ENCODE measurements at regions not wholly inside any gene's neighbourhood (a gene's known extent, or its start where the extent isn't known, plus 50 kb on each side); places are given as distances from the start of the nearest gene placed in this dataset.
"Not testable (repeated sequence)": the region's sequence is repeated elsewhere in the genome, so short reads cannot be mapped to it uniquely, and the experiment has no call there.

- POLR2A ChIA-PET, result no interaction called here
These were observed 51.8 kb downstream of the TEX44 start for GRCh38 chr2:231644426-231644825.

GRCh38 chr2:231646476-231646875 is 53.8 kb downstream of the TEX44 start:
- peaks cover 24% of the 10 kb centered on the region for H3K4me1 Mint-ChIP-seq
- DNase-seq, result no peak
- ChIA-PET POLR2A (no interaction called here), CTCF (interaction anchor here (0.6 to 1.8 kb wide), 8 partner anchors 10 to 83 kb away, joined by 3 to 8 read pairs (median 4); no protein-coding TSS in a partner anchor)
- H3K27ac Mint-ChIP-seq, result no peak overlapping the region
- no peaks in the 10 kb centered on the region for H3K9me3 Mint-ChIP-seq
- no peak overlapping the region for H3K4me3 Mint-ChIP-seq
- H3K36me3 Mint-ChIP-seq (ENCODE audit: low read depth), result no peaks in the 10 kb centered on the region
- peaks cover 2% of the 10 kb centered on the region for H3K27me3 Mint-ChIP-seq

More at GRCh38 chr2:231644426-231644825, 51.8 kb downstream of the TEX44 start:
- DNase-seq, result no peak
- H3K27ac Mint-ChIP-seq, result no peak overlapping the region
- no peak overlapping the region for H3K4me3 Mint-ChIP-seq
- no peaks in the 10 kb centered on the region for H3K9me3 Mint-ChIP-seq
- peaks cover 28% of the 10 kb centered on the region for H3K4me1 Mint-ChIP-seq
- peaks cover 2% of the 10 kb centered on the region for H3K27me3 Mint-ChIP-seq
- no peaks in the 10 kb centered on the region for H3K36me3 Mint-ChIP-seq (ENCODE audit: low read depth)
- CTCF ChIA-PET, result interaction anchor here (0.6 to 2.8 kb wide), 2 partner anchors 11 to 18 kb away, joined by 3 to 10 read pairs; no protein-coding TSS in a partner anchor

- H3K27ac Mint-ChIP-seq, result no peak overlapping the region
- no peak overlapping the region for H3K4me3 Mint-ChIP-seq
- H3K4me1 Mint-ChIP-seq, result peaks cover 7% of the 10 kb centered on the region
- no peaks in the 10 kb centered on the region for H3K9me3 Mint-ChIP-seq
- H3K36me3 Mint-ChIP-seq (ENCODE audit: low read depth), result no peaks in the 10 kb centered on the region
- peak; percentile 60 for DNase-seq
- peaks cover 2% of the 10 kb centered on the region for H3K27me3 Mint-ChIP-seq
- ChIA-PET CTCF (interaction anchor here (0.6 to 1.7 kb wide), 8 partner anchors 8 to 166 kb away, joined by 3 to 6 read pairs (median 4); no protein-coding TSS in a partner anchor), POLR2A (no interaction called here)
These were observed 56.0 kb downstream of the TEX44 start for GRCh38 chr2:231648579-231649174.

- not testable (repeated sequence) for H3K4me1 Mint-ChIP-seq; H3K27me3 Mint-ChIP-seq; H3K27ac Mint-ChIP-seq; H3K9me3 Mint-ChIP-seq; H3K36me3 Mint-ChIP-seq (ENCODE audit: low read depth); H3K4me3 Mint-ChIP-seq; DNase-seq
- CTCF ChIA-PET, result interaction anchor here (0.6 to 2.6 kb wide), 7 partner anchors 9 to 438 kb away, joined by 3 to 6 read pairs (median 3); no protein-coding TSS in a partner anchor
- POLR2A ChIA-PET, result interaction anchor here (0.6 kb wide), 2 partner anchors 25 to 62 kb away, joined by 3 to 4 read pairs; no protein-coding TSS in a partner anchor
These were observed 56.8 kb upstream of the PTMA start for GRCh38 chr2:231651561-231651960.

- CTCF ChIA-PET, result interaction anchor here (1.1 to 2.7 kb wide), 7 partner anchors 12 to 58 kb away, joined by 3 to 16 read pairs (median 7); no protein-coding TSS in a partner anchor
These were observed 52.8 kb upstream of the PTMA start for GRCh38 chr2:231655488-231655887.

GRCh38 chr2:231655894-231656293 is 52.4 kb upstream of the PTMA start:
- H3K36me3 Mint-ChIP-seq (ENCODE audit: low read depth), result peaks cover 3% of the 10 kb centered on the region
- H3K27me3 Mint-ChIP-seq, result no peaks in the 10 kb centered on the region
- peaks cover 5% of the 10 kb centered on the region for H3K9me3 Mint-ChIP-seq
- H3K4me3 Mint-ChIP-seq, result no peak overlapping the region
- CTCF ChIA-PET, result interaction anchor here (0.8 to 2.7 kb wide), 8 partner anchors 9 to 59 kb away, joined by 3 to 16 read pairs (median 4); no protein-coding TSS in a partner anchor
- POLR2A ChIA-PET, result no interaction called here
- no peak for DNase-seq
- H3K4me1 Mint-ChIP-seq, result peaks cover 3% of the 10 kb centered on the region
- no peak overlapping the region for H3K27ac Mint-ChIP-seq

More at GRCh38 chr2:231655488-231655887, 52.8 kb upstream of the PTMA start:
- H3K27ac Mint-ChIP-seq, result no peak overlapping the region
- H3K4me3 Mint-ChIP-seq, result no peak overlapping the region
- POLR2A ChIA-PET, result no interaction called here
- peaks cover under 1% of the 10 kb centered on the region for H3K9me3 Mint-ChIP-seq
- H3K4me1 Mint-ChIP-seq, result no peaks in the 10 kb centered on the region
- DNase-seq, result no peak
- no peaks in the 10 kb centered on the region for H3K36me3 Mint-ChIP-seq (ENCODE audit: low read depth)
- no peaks in the 10 kb centered on the region for H3K27me3 Mint-ChIP-seq
